GM12865 (cell line): ENCODE measurements at regions not wholly inside any gene's neighbourhood (a gene's known extent, or its start where the extent isn't known, plus 50 kb on each side); places are given as distances from the start of the nearest gene placed in this dataset.

ENCODE experiments used
- DNase-seq: peaks from one replicate; pipeline ENCODE4 v3.0.0; 2010; ENCODE audit warnings: low read depth
- H3K4me3 ChIP-seq: 2 replicates; pipeline ENCODE4 v1.5.1; 2011; ENCODE audit warnings: mild to moderate bottlenecking, low read depth, low read length, control low read depth
- TF ChIP-seq, protein P1 (sequence below): IDR thresholded peaks from 2 replicates; pipeline ENCODE4 v1.5.1; 2011; ENCODE audit warnings: low read length, control low read depth, low read depth, inconsistent platforms; ENCODE audit not compliant: insufficient read depth; ENCODE audit errors: missing control alignments

DNA sequence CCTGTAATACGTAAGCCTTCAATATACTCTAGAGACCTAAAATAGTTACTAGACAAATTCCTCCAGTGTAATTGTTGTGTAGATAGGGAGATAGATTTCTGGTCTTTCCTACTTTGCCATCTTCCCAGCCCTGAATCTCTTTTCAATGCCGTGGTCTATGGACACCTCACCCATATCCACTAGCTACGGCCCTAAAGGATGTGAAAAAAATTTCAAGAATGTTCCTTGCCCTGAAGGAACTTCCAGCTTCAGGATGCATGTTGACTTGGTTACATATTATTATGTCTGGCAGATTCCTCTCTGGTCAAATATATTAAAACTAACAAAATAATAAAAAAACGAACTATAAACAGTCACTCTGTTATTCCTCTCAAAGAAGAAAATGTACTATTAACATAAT lies 52.4 kb upstream of the TSPAN5 start:
- no peak overlapping the region for H3K4me3 ChIP-seq
- DNase-seq = no peak
- TF ChIP-seq, protein P1, sequence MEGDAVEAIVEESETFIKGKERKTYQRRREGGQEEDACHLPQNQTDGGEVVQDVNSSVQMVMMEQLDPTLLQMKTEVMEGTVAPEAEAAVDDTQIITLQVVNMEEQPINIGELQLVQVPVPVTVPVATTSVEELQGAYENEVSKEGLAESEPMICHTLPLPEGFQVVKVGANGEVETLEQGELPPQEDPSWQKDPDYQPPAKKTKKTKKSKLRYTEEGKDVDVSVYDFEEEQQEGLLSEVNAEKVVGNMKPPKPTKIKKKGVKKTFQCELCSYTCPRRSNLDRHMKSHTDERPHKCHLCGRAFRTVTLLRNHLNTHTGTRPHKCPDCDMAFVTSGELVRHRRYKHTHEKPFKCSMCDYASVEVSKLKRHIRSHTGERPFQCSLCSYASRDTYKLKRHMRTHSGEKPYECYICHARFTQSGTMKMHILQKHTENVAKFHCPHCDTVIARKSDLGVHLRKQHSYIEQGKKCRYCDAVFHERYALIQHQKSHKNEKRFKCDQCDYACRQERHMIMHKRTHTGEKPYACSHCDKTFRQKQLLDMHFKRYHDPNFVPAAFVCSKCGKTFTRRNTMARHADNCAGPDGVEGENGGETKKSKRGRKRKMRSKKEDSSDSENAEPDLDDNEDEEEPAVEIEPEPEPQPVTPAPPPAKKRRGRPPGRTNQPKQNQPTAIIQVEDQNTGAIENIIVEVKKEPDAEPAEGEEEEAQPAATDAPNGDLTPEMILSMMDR = no peak
